Mammary epithelial cell (primary cell): ENCODE measurements at regions not wholly inside any gene's neighbourhood (a gene's known extent, or its start where the extent isn't known, plus 50 kb on each side); places are given as distances from the start of the nearest gene placed in this dataset.

ENCODE experiments used
- CTCF ChIP-seq, 2 donors: IDR thresholded peaks in 1 of 2; conservative IDR thresholded peaks in 1 of 2; 2 replicates each; pipeline ENCODE4 v1.5.1; 2011 to 2012; ENCODE audit warnings: inconsistent platforms in 2 of 2, low read length in 2 of 2, mild to moderate bottlenecking in 2 of 2, control low read depth in 1 of 2, low read depth in 1 of 2; ENCODE audit not compliant: insufficient read depth in 1 of 2; ENCODE audit errors: extremely low read depth in 1 of 2
- EZH2 ChIP-seq: IDR thresholded peaks from 2 replicates; pipeline ENCODE4 v1.6.1; 2012; ENCODE audit warnings: low read length, inconsistent platforms, borderline replicate concordance

DNA sequence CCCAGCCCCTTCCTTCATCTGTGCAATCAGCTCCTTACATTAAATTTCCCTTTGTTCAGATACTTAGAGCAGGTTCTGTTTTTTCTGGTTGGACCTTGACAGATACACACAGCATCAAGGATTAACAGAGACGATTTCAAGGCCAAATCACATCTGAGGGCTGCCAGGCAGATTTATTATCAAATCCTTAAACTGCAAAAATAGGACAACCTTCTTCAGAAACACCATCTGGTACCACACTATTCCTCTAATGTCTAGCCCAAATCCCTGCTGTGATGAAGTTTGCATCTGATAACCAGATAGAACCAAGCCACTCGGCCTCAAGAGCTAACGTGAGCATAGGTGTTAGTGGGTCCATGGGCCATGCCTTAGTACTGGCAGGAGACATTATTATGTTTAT is 250.7 kb upstream of the PROK2 start:
- no peak for TF ChIP-seq CTCF (conservative IDR thresholded peaks at IDR 0.05 in 1 of 2, IDR thresholded peaks at IDR 0.05 in 1 of 2; ENCODE audit: extremely low read depth in 1 of 2, insufficient read depth in 1 of 2, low read depth in 1 of 2, low read length in 2 of 2)
- TF ChIP-seq EZH2: no peak
